Progenitor cell of endocrine pancreas (in vitro differentiated cells): ENCODE measurements at regions not wholly inside any gene's neighbourhood (a gene's known extent, or its start where the extent isn't known, plus 50 kb on each side); places are given as distances from the start of the nearest gene placed in this dataset.

ENCODE experiments used
- DNase-seq: peaks from one replicate; pipeline ENCODE4 v3.0.0; 2021; ENCODE audit warnings: low spot score; ENCODE audit not compliant: unreplicated experiment
- H3K27ac Mint-ChIP-seq: 2 replicates; pipeline ENCODE4 v1.8.0; 2021; ENCODE audit warnings: mild to moderate bottlenecking, moderate library complexity, mixed read lengths
- H3K27me3 Mint-ChIP-seq: 2 replicates; pipeline ENCODE4 v1.8.0; 2021; ENCODE audit warnings: mixed read lengths
- H3K36me3 Mint-ChIP-seq: 2 replicates; pipeline ENCODE4 v1.8.0; 2022; ENCODE audit warnings: mixed read lengths; ENCODE audit not compliant: insufficient read depth
- H3K4me1 Mint-ChIP-seq: 2 replicates; pipeline ENCODE4 v1.8.0; 2021; ENCODE audit warnings: low read depth, mixed read lengths
- H3K4me3 Mint-ChIP-seq: 2 replicates; pipeline ENCODE4 v1.8.0; 2021; ENCODE audit warnings: low read depth, mild to moderate bottlenecking, moderate library complexity, mixed read lengths
- H3K9me3 Mint-ChIP-seq: 2 replicates; pipeline ENCODE4 v1.8.0; 2021; ENCODE audit warnings: low read depth, mixed read lengths
- TF ChIP-seq, protein P1 (sequence below): fragments of 200-600 bp; sonication (generic); IDR thresholded peaks from one replicate; pipeline ENCODE4 v1.5.0; 2021; ENCODE audit warnings: antibody characterized with exemption, mild to moderate bottlenecking; ENCODE audit not compliant: unreplicated experiment

DNA sequence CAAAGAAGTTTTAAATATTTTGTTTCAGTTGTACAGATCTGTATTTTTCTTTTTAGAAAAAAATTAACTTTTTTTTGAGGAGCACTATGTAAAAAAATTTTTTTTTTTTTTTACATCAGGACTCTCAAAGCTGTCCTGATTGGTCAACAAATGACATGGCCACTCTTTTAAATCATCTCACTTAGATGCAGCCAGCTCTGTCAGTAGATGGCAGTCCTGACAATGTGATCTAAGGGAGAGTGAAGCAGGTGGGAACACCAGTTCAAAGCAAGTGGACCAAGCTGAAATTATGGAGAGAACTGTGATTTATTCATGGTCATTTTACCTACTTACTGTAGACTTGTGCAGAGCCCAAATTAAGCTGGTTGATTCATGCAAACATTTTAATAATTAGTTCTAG is 174.7 kb upstream of the GPRIN3 start:
- Mint-ChIP-seq H3K27me3 (no peaks in the 10 kb centered on the region), H3K9me3 (peaks cover 9% of the 10 kb centered on the region), H3K27ac (no peak overlapping the region), H3K4me1 (no peaks in the 10 kb centered on the region), H3K4me3 (no peak overlapping the region), H3K36me3 (no peaks in the 10 kb centered on the region)
- TF ChIP-seq, protein P1, sequence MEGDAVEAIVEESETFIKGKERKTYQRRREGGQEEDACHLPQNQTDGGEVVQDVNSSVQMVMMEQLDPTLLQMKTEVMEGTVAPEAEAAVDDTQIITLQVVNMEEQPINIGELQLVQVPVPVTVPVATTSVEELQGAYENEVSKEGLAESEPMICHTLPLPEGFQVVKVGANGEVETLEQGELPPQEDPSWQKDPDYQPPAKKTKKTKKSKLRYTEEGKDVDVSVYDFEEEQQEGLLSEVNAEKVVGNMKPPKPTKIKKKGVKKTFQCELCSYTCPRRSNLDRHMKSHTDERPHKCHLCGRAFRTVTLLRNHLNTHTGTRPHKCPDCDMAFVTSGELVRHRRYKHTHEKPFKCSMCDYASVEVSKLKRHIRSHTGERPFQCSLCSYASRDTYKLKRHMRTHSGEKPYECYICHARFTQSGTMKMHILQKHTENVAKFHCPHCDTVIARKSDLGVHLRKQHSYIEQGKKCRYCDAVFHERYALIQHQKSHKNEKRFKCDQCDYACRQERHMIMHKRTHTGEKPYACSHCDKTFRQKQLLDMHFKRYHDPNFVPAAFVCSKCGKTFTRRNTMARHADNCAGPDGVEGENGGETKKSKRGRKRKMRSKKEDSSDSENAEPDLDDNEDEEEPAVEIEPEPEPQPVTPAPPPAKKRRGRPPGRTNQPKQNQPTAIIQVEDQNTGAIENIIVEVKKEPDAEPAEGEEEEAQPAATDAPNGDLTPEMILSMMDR, result peak; percentile 34
- DNase-seq, result no peak

DNA sequence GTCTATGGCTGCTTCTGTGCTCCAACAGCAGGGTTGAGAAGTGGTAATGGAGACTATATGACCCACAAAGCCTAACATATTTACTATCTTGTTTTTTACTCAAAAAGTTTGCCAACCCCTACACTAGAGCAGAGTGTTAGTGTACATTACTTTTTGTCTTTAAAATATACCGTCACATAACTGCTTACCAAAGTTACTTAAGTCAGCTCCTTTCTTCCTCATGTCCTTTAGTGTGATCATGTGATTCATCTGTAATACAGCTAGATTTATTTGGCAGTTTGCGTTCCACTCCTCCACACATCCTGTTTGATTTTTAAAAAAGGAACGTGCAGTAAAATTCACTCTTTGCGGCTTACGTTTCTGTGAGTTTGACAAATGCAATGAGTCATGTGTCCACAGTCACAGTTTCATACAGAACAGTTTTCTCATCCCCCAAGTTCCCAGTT is 162.4 kb upstream of the GPRIN3 start:
- TF ChIP-seq, protein P1, result no peak
- Mint-ChIP-seq H3K9me3 (no peaks in the 10 kb centered on the region), H3K27ac (no peak overlapping the region), H3K4me3 (no peak overlapping the region), H3K27me3 (no peaks in the 10 kb centered on the region), H3K4me1 (no peaks in the 10 kb centered on the region), H3K36me3 (no peaks in the 10 kb centered on the region)
- no peak for DNase-seq

DNA sequence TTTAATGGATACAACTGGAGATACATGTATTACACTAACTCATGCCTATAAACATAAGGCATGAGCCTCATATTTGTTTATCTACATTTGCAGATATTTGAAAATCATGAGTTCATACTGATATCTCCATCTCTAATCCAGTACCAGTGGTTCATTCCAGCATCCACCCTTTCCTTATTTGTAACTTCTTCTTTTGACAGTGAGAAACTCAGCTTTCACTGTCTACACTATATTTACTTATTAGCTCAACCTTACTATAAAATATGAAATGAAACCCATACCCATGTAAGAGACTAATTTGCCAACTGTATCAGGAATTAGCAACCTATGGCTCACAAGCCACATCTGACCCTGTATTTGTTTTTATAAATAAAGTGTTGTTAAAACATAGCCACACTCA is 161.9 kb upstream of the GPRIN3 start:
- no peak overlapping the region for H3K27ac Mint-ChIP-seq
- no peaks in the 10 kb centered on the region for H3K27me3 Mint-ChIP-seq
- H3K4me1 Mint-ChIP-seq, result no peaks in the 10 kb centered on the region
- H3K9me3 Mint-ChIP-seq, result no peaks in the 10 kb centered on the region
- DNase-seq, result no peak
- no peak overlapping the region for H3K4me3 Mint-ChIP-seq
- no peaks in the 10 kb centered on the region for H3K36me3 Mint-ChIP-seq
- TF ChIP-seq, protein P1, result no peak

DNA sequence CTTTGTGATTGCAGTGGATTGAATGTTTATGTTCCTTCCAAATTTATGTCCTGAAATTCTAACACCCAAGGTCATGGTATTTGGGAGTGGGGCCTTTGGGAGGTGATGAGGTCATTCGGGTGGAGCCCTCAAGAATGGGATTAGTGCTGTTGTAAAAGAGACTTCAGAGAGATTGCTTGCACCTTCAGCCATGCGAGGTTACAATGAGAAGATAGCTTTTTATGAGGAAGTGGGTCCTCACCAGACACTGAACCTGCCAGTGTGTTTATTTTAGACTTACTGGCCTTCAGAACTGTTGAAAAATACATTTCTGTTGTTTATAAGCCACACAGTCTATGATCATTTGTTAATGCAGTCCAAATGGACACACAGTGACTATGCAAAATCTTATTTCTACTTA is 161.0 kb upstream of the GPRIN3 start:
- DNase-seq, result no peak
- Mint-ChIP-seq H3K9me3 (no peaks in the 10 kb centered on the region), H3K27me3 (no peaks in the 10 kb centered on the region), H3K4me1 (no peaks in the 10 kb centered on the region), H3K4me3 (no peak overlapping the region), H3K36me3 (no peaks in the 10 kb centered on the region), H3K27ac (no peak overlapping the region)
- TF ChIP-seq, protein P1, result no peak

DNA sequence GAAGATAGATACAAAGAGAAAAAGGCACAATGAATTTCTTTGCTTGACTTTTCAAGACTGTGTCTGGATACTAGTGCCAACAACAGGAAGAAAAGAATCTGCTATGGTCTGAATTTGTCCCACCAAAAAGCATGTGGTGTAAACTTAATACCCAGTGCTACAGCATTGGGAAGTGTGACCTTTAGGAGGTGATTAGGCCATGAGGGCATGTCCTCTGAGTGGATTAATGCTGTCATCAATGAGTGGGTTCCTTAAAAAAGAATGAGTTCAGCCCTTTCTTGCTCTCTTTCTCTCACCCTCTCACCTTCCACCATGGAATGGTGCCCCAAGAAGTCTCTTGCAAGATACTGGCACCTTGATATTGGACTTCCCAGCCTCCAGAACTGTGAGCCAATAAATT is 155.7 kb upstream of the GPRIN3 start:
- H3K36me3 Mint-ChIP-seq, result no peaks in the 10 kb centered on the region
- no peaks in the 10 kb centered on the region for H3K27me3 Mint-ChIP-seq
- no peak overlapping the region for H3K4me3 Mint-ChIP-seq
- no peak overlapping the region for H3K27ac Mint-ChIP-seq
- TF ChIP-seq, protein P1, result no peak
- H3K4me1 Mint-ChIP-seq, result no peaks in the 10 kb centered on the region
- DNase-seq, result no peak
- no peaks in the 10 kb centered on the region for H3K9me3 Mint-ChIP-seq
